ENCODE measurements at regions not wholly inside any gene's neighbourhood (a gene's known extent, or its start where the extent isn't known, plus 50 kb on each side); places are given as distances from the start of the nearest gene placed in this dataset.

DNA sequence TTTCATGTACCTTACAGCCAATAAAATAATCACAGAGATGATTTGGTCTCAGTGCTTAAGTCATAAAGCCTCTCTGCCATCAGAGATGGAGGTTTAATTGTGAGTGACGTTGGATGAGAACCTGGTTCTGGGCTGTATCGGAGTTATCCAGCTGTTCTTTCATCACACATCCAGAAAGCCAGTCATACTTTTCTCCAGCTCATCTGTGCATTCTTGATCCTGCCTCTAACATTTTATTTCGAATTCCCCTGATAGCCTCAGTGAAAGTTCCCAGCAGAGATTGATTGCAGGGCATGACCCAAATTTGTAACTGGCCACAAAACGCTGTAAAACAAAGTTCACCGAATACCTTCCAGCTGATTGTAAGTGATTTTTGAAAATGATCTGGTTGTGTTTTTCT is 212.6 kb upstream of the HABP2 start:
- no peak overlapping the region for H3K4me3 ChIP-seq (ENCODE audit: low read depth, low read length)
- ChIA-PET CTCF (interaction anchor here (0.6 kb wide), 1 partner anchor 591 kb away, joined by 3 read pairs; no protein-coding TSS in a partner anchor), POLR2A (no interaction called here)
- H3K36me3 ChIP-seq (ENCODE audit: control insufficient read depth in 2 of 2, insufficient read depth in 1 of 2, low read length in 2 of 2) = no peaks in the 10 kb centered on the region
- TF ChIP-seq, protein P1, sequence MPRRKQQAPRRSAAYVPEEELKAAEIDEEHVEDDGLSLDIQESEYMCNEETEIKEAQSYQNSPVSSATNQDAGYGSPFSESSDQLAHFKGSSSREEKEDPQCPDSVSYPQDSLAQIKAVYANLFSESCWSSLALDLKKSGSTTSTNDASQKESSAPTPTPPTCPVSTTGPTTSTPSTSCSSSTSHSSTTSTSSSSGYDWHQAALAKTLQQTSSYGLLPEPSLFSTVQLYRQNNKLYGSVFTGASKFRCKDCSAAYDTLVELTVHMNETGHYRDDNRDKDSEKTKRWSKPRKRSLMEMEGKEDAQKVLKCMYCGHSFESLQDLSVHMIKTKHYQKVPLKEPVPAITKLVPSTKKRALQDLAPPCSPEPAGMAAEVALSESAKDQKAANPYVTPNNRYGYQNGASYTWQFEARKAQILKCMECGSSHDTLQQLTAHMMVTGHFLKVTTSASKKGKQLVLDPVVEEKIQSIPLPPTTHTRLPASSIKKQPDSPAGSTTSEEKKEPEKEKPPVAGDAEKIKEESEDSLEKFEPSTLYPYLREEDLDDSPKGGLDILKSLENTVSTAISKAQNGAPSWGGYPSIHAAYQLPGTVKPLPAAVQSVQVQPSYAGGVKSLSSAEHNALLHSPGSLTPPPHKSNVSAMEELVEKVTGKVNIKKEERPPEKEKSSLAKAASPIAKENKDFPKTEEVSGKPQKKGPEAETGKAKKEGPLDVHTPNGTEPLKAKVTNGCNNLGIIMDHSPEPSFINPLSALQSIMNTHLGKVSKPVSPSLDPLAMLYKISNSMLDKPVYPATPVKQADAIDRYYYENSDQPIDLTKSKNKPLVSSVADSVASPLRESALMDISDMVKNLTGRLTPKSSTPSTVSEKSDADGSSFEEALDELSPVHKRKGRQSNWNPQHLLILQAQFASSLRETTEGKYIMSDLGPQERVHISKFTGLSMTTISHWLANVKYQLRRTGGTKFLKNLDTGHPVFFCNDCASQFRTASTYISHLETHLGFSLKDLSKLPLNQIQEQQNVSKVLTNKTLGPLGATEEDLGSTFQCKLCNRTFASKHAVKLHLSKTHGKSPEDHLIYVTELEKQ (tag by site-specific recombination; IDR thresholded peaks at IDR 0.05; ENCODE audit: borderline replicate concordance) = no peak
- no peak for TF ChIP-seq ZNF473 (tag by site-specific recombination; IDR thresholded peaks at IDR 0.05)
- no peak for TF ChIP-seq ZNF555 (tag by site-specific recombination; conservative IDR thresholded peaks at IDR 0.05)
- TF ChIP-seq ELK4 (IDR thresholded peaks at IDR 0.05; ENCODE audit: borderline replicate concordance, low read depth, low read length) = no peak
- no peak for TF ChIP-seq ZNF660 (tag by site-specific recombination; IDR thresholded peaks at IDR 0.05)
- TF ChIP-seq, protein P2, sequence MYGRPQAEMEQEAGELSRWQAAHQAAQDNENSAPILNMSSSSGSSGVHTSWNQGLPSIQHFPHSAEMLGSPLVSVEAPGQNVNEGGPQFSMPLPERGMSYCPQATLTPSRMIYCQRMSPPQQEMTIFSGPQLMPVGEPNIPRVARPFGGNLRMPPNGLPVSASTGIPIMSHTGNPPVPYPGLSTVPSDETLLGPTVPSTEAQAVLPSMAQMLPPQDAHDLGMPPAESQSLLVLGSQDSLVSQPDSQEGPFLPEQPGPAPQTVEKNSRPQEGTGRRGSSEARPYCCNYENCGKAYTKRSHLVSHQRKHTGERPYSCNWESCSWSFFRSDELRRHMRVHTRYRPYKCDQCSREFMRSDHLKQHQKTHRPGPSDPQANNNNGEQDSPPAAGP (tag by site-specific recombination; IDR thresholded peaks at IDR 0.05) = no peak
- TF ChIP-seq ZNF704 (tag by site-specific recombination; IDR thresholded peaks at IDR 0.05) = no peak
- H3K27ac ChIP-seq (ENCODE audit: extremely low read depth, low read depth, low read length) = no peak overlapping the region
- no peaks in the 10 kb centered on the region for H3K9me3 ChIP-seq (ENCODE audit: control insufficient read depth, insufficient read depth, low read depth, low read length)
- H3K4me1 ChIP-seq (ENCODE audit: control insufficient read depth, insufficient read depth, low read length) = no peaks in the 10 kb centered on the region

GRCh38 chr10:113341138-113341537 is 211.7 kb upstream of the HABP2 start:
- H3K9me3 ChIP-seq (ENCODE audit: control insufficient read depth, insufficient read depth, low read depth, low read length) = no peaks in the 10 kb centered on the region
- H3K27ac ChIP-seq (ENCODE audit: extremely low read depth, low read depth, low read length) = no peak overlapping the region
- H3K36me3 ChIP-seq (ENCODE audit: control insufficient read depth in 2 of 2, insufficient read depth in 1 of 2, low read length in 2 of 2) = no peaks in the 10 kb centered on the region
- no peak overlapping the region for H3K4me3 ChIP-seq (ENCODE audit: low read depth, low read length)
- ChIA-PET CTCF (interaction anchor here (0.6 kb wide), 1 partner anchor 591 kb away, joined by 3 read pairs; no protein-coding TSS in a partner anchor), POLR2A (no interaction called here)
- H3K4me1 ChIP-seq (ENCODE audit: control insufficient read depth, insufficient read depth, low read length) = no peaks in the 10 kb centered on the region
- TF ChIP-seq SETDB1 (IDR thresholded peaks at IDR 0.05; ENCODE audit: insufficient read length, low read length) (no peak), FEZF1 (tag by site-specific recombination; IDR thresholded peaks at IDR 0.05) (no peak), ZNF394 (tag by site-specific recombination; IDR thresholded peaks at IDR 0.05; ENCODE audit: borderline replicate concordance) (no peak), ZNF426 (tag by site-specific recombination; IDR thresholded peaks at IDR 0.05) (no peak), ZNF488 (tag by site-specific recombination; IDR thresholded peaks at IDR 0.05) (no peak), ZBTB11 (tag by site-specific recombination; conservative IDR thresholded peaks at IDR 0.05; ENCODE audit: low read depth) (no peak), HOXD13 (CRISPR knock-in tag; IDR thresholded peaks at IDR 0.05; ENCODE audit: borderline replicate concordance) (no peak), ZNF473 (tag by site-specific recombination; IDR thresholded peaks at IDR 0.05) (no peak), ZNF510 (tag by site-specific recombination; IDR thresholded peaks at IDR 0.05; ENCODE audit: insufficient replicate concordance) (no peak), ZNF121 (tag by site-specific recombination; IDR thresholded peaks at IDR 0.05) (no peak), ZNF341 (tag by site-specific recombination; IDR thresholded peaks at IDR 0.05; ENCODE audit: low read depth) (no peak), ZNF335 (tag by site-specific recombination; conservative IDR thresholded peaks at IDR 0.05) (no peak), ZNF768 (tag by site-specific recombination; IDR thresholded peaks at IDR 0.05) (no peak), PRDM1 (tag by site-specific recombination; IDR thresholded peaks at IDR 0.05) (no peak)
- TF ChIP-seq, protein P3, sequence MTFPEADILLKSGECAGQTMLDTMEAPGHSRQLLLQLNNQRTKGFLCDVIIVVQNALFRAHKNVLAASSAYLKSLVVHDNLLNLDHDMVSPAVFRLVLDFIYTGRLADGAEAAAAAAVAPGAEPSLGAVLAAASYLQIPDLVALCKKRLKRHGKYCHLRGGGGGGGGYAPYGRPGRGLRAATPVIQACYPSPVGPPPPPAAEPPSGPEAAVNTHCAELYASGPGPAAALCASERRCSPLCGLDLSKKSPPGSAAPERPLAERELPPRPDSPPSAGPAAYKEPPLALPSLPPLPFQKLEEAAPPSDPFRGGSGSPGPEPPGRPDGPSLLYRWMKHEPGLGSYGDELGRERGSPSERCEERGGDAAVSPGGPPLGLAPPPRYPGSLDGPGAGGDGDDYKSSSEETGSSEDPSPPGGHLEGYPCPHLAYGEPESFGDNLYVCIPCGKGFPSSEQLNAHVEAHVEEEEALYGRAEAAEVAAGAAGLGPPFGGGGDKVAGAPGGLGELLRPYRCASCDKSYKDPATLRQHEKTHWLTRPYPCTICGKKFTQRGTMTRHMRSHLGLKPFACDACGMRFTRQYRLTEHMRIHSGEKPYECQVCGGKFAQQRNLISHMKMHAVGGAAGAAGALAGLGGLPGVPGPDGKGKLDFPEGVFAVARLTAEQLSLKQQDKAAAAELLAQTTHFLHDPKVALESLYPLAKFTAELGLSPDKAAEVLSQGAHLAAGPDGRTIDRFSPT (tag by site-specific recombination; IDR thresholded peaks at IDR 0.05) = no peak

All from HEK293 (cell line).